IMR-90 (cell line): ENCODE measurements at regions not wholly inside any gene's neighbourhood (a gene's known extent, or its start where the extent isn't known, plus 50 kb on each side); places are given as distances from the start of the nearest gene placed in this dataset.

Experiments
- ATAC-seq: fragments of 200-7000 bp; cut with Tn5 transposase; 2 replicates; pipeline ENCODE4 v1.9.1; 2020; ENCODE audit warnings: low read depth, mild to moderate bottlenecking, moderate library complexity
- BruUV-seq: library from RNA; stranded (reverse); fragments of 400-500 nt; replicated peaks from 2 replicates; lab custom pipeline; 2021; lab: Mats Ljungman, UMichigan
- CTCF ChIA-PET: fragments of 300-600 bp; formaldehyde crosslinking; extraction: SDS; loops from one replicate; lab custom pipeline; 2021; ENCODE audit warnings: antibody characterized with exemption; lab: Yijun Ruan, JAX
- POLR2A ChIA-PET: fragments of 300-600 bp; sonication (Branson Sonifier 250); formaldehyde crosslinking; loops from one replicate; lab custom pipeline; 2022; ENCODE audit warnings: antibody characterized with exemption; ENCODE audit not compliant: unreplicated experiment; lab: Charles Lee
- DNase-seq: peaks from one replicate; pipeline ENCODE4 v3.0.0; 2013
- H2AFZ ChIP-seq: replicated peaks from 2 replicates; pipeline ENCODE3; 2013; ENCODE audit warnings: low read length, mild to moderate bottlenecking; ENCODE audit not compliant: poor library complexity
- H2AK5ac ChIP-seq: 2 replicates; pipeline ENCODE4 v1.6.1; 2013; ENCODE audit warnings: low read depth, low read length, inconsistent platforms
- H2AK9ac ChIP-seq: replicated peaks from 2 replicates; pipeline ENCODE3; 2013; ENCODE audit warnings: mild to moderate bottlenecking, low read depth, low read length, moderate library complexity; ENCODE audit not compliant: poor library complexity
- H2BK120ac ChIP-seq: 2 replicates; pipeline ENCODE4 v1.6.1; 2013; ENCODE audit warnings: low read depth, low read length, inconsistent platforms
- H2BK15ac ChIP-seq: 3 replicates; pipeline ENCODE4 v1.6.1; 2013; ENCODE audit warnings: low read depth, low read length, inconsistent platforms
- H2BK20ac ChIP-seq: 2 replicates; pipeline ENCODE4 v1.6.1; 2013; ENCODE audit warnings: low read depth, mild to moderate bottlenecking, inconsistent platforms, low read length, moderate library complexity
- H2BK5ac ChIP-seq: 2 replicates; pipeline ENCODE4 v1.6.1; 2013; ENCODE audit warnings: mild to moderate bottlenecking, low read depth, low read length, inconsistent platforms; ENCODE audit not compliant: poor library complexity, severe bottlenecking
- H3K14ac ChIP-seq: replicated peaks from 2 replicates; pipeline ENCODE4 v1.6.1; 2013; ENCODE audit warnings: low read depth, low read length, inconsistent platforms
- H3K18ac ChIP-seq: 2 replicates; pipeline ENCODE4 v1.6.1; 2013; ENCODE audit warnings: low read depth, low read length, control low read depth
- H3K23ac ChIP-seq: 2 replicates; pipeline ENCODE4 v1.6.1; 2013; ENCODE audit warnings: low read depth, low read length, inconsistent platforms
- H3K27ac ChIP-seq: 2 replicates; pipeline ENCODE4 v1.5.1; 2013; ENCODE audit warnings: mild to moderate bottlenecking, control low read depth, low read length; ENCODE audit not compliant: insufficient read depth
- H3K27me3 ChIP-seq: 2 replicates; pipeline ENCODE4 v1.6.1; 2013; ENCODE audit warnings: low read length; ENCODE audit not compliant: control insufficient read depth, insufficient read depth
- H3K36me3 ChIP-seq: 2 replicates; pipeline ENCODE4 v1.6.1; 2013; ENCODE audit warnings: low read length, mixed read lengths; ENCODE audit not compliant: control insufficient read depth, insufficient read depth
- H3K4ac ChIP-seq: 2 replicates; pipeline ENCODE4 v1.6.1; 2013; ENCODE audit warnings: low read depth, low read length, inconsistent platforms
- H3K4me1 ChIP-seq: 2 replicates; pipeline ENCODE4 v1.6.1; 2013; ENCODE audit warnings: low read length, mixed read lengths; ENCODE audit not compliant: control insufficient read depth, insufficient read depth
- H3K4me2 ChIP-seq: 2 replicates; pipeline ENCODE4 v1.6.1; 2013; ENCODE audit warnings: low read depth, mild to moderate bottlenecking, control low read depth, low read length, moderate library complexity
- H3K4me3 ChIP-seq: 2 replicates; pipeline ENCODE4 v1.5.1; 2013; ENCODE audit warnings: low read depth, mild to moderate bottlenecking, control low read depth, low read length, moderate library complexity; ENCODE audit not compliant: insufficient read depth
- H3K56ac ChIP-seq: 2 replicates; pipeline ENCODE4 v1.6.1; 2013; ENCODE audit warnings: low read length, inconsistent platforms; ENCODE audit not compliant: insufficient read depth; ENCODE audit errors: extremely low read depth
- H3K79me1 ChIP-seq, 2 experiments: 2 replicates each; pipeline ENCODE4 v1.6.1; 2013; ENCODE audit warnings: low read length in 2 of 2, inconsistent platforms in 1 of 2, low read depth in 1 of 2
- H3K9ac ChIP-seq: 2 replicates; pipeline ENCODE4 v1.6.1; 2013; ENCODE audit warnings: low read depth, low read length, control low read depth
- H3K9me1 ChIP-seq: 2 replicates; pipeline ENCODE4 v1.6.1; 2013; ENCODE audit warnings: low read length, inconsistent platforms; ENCODE audit not compliant: insufficient read depth
- H3K9me3 ChIP-seq: 2 replicates; pipeline ENCODE4 v1.6.1; 2013; ENCODE audit warnings: low read length; ENCODE audit not compliant: control insufficient read depth, insufficient read depth
- H4K20me1 ChIP-seq: 2 replicates; pipeline ENCODE4 v1.6.1; 2013; ENCODE audit warnings: low read length, inconsistent platforms; ENCODE audit not compliant: insufficient read depth
- H4K5ac ChIP-seq: 2 replicates; pipeline ENCODE4 v1.6.1; 2013; ENCODE audit warnings: mild to moderate bottlenecking, low read depth, low read length, control low read depth
- H4K8ac ChIP-seq, 2 experiments: 2 replicates each; pipeline ENCODE4 v1.6.1; 2013; ENCODE audit warnings: low read depth in 2 of 2, low read length in 2 of 2, control low read depth in 1 of 2, inconsistent platforms in 1 of 2
- H4K91ac ChIP-seq: 2 replicates; pipeline ENCODE4 v1.6.1; 2013; ENCODE audit warnings: low read depth, low read length, inconsistent platforms; ENCODE audit not compliant: insufficient read depth
- MAFK ChIP-seq: IDR thresholded peaks from 2 replicates; pipeline ENCODE4 v1.6.1; 2012; ENCODE audit warnings: low read depth, low read length, improper control_type of control experiment
- NFE2L2 ChIP-seq: fragments of 150-350 bp; IDR thresholded peaks from 2 replicates; pipeline ENCODE4 v1.6.1; 2016; ENCODE audit warnings: low read depth, mild to moderate bottlenecking, low read length
- WGBS, 2 experiments: methylation state at CpG; one replicate each; pipeline versions ENCODE4 v1.1.5 to v1.1.7; 2013; ENCODE audit warnings: missing lambda C conversion rate in 2 of 2; ENCODE audit not compliant: insufficient read length in 1 of 2; ENCODE audit errors: extremely low coverage in 2 of 2; 5-methylcytosine and 5-hydroxymethylcytosine counted together
- dilution Hi-C: fragments of 300-500 bp; cut with HindIII; formaldehyde crosslinking; loops from one replicate; pipeline ENCODE4 v1.14.3; 2018; ENCODE audit warnings: low sequenced_read_pairs; ENCODE audit not compliant: unreplicated experiment
- in situ Hi-C: fragments of 300-500 bp; cut with MboI; formaldehyde crosslinking; loops from 3 replicates; pipeline ENCODE4 v1.14.3; 2019; ENCODE audit warnings: low sequenced_read_pairs, inconsistent platforms, mixed read lengths
- intact Hi-C: fragments of 100-400 bp; cut with micrococcal nuclease; formaldehyde crosslinking; loops from 2 replicates; pipeline ENCODE4 v1.10.0; 2022

GRCh38 chr3:110059431-110059830 is 722.1 kb upstream of the DPPA4 start:
- Histone ChIP-seq H3K56ac (no peak overlapping the region), H3K4ac (no peak overlapping the region), H2BK5ac (no peak overlapping the region), H3K23ac (no peak overlapping the region), H4K91ac (no peak overlapping the region), H3K27ac (no peak overlapping the region), H2AFZ (no peak overlapping the region), H3K4me3 (no peak overlapping the region), H3K36me3 (no peaks in the 10 kb centered on the region), H3K79me1 (no peaks in the 10 kb centered on the region), H4K5ac (no peak overlapping the region), H3K14ac (no peak overlapping the region), H3K27me3 (no peaks in the 10 kb centered on the region), H4K20me1 (no peaks in the 10 kb centered on the region), H3K9ac (no peak overlapping the region), H4K8ac (no peak overlapping the region), H2AK9ac (no peak overlapping the region), H2BK120ac (no peak overlapping the region), H3K9me3 (no peaks in the 10 kb centered on the region), H2BK20ac (no peak overlapping the region), H3K9me1 (no peaks in the 10 kb centered on the region), H2AK5ac (no peak overlapping the region), H3K4me1 (no peaks in the 10 kb centered on the region), H2BK15ac (no peak overlapping the region), H3K4me2 (no peak overlapping the region), H3K18ac (no peak overlapping the region)
- intact Hi-C loops = no loop called here
- no peak for ATAC-seq
- no peak for DNase-seq
- in situ Hi-C loops = no loop called here
- CTCF ChIA-PET = interaction anchor here (0.6 kb wide), 1 partner anchor 1420 kb away, joined by 3 read pairs; no protein-coding TSS in a partner anchor
- WGBS, 2 experiments = no CpG with 5 or more reads among the region's 1 CpG
- POLR2A ChIA-PET = no interaction called here
- TF ChIP-seq MAFK = peak; percentile 55
- no peak for TF ChIP-seq NFE2L2
- BruUV-seq = no TSS peak
- dilution Hi-C loops = no loop called here
